Lower lobe of right lung (tissue), 2 donors: ENCODE measurements at regions not wholly inside any gene's neighbourhood (a gene's known extent, or its start where the extent isn't known, plus 50 kb on each side); places are given as distances from the start of the nearest gene placed in this dataset.

Experiments
- ATAC-seq, 2 donors: fragments of 200-7000 bp; cut with Tn5 transposase; one replicate each; pipeline ENCODE4 v1.9.1; 2020 to 2022; ENCODE audit warnings: mild to moderate bottlenecking in 2 of 2, moderate library complexity in 2 of 2
- DNase-seq: peaks from one replicate; pipeline ENCODE4 v3.0.0-alpha.2; 2020
- H3K27ac ChIP-seq: fragments of 200-600 bp; one replicate; pipeline ENCODE4 v1.8.0; 2022
- H3K27me3 ChIP-seq: fragments of 200-600 bp; one replicate; pipeline ENCODE4 v1.8.0; 2022; ENCODE audit warnings: low read depth
- H3K36me3 ChIP-seq: fragments of 200-600 bp; one replicate; pipeline ENCODE4 v1.8.0; 2022; ENCODE audit warnings: mild to moderate bottlenecking
- H3K4me1 ChIP-seq: fragments of 200-600 bp; one replicate; pipeline ENCODE4 v1.8.0; 2022
- H3K4me3 ChIP-seq: fragments of 200-600 bp; one replicate; pipeline ENCODE4 v1.8.0; 2022; ENCODE audit warnings: mild to moderate bottlenecking
- H3K9me3 ChIP-seq: fragments of 200-600 bp; one replicate; pipeline ENCODE4 v1.8.0; 2022
- intact Hi-C: fragments of 100-400 bp; cut with DNase I; formaldehyde crosslinking; loops from one replicate; pipeline ENCODE4 v1.11.0; 2022
- TF ChIP-seq, protein P1 (sequence below): fragments of 200-600 bp; IDR thresholded peaks from one replicate; pipeline ENCODE4 v1.8.0; 2022; ENCODE audit warnings: antibody characterized with exemption, mild to moderate bottlenecking
- donor health status: DM: no; HTN: yes; CAD: no; lungs with severe emphysema.

DNA sequence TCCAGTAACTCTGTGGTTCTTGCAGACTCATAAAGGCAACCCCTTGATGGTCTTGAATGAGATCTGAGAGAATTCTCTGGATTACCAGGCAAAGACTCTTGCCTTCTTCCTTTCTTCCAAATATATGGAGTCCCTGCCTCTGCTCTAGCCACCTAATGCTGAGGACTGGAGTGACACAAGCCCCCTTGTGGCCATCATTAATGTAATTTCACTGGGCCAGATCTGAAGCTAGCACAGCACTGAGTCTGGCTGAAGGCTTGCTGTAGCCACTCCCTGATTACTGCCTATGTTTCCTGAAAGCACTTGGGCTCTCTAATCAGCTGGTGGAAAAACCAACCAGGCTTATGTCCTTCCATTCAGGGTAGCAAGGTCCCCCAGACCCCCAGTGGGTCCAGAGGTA is 559.3 kb upstream of the IRAK1BP1 start:
- no peaks in the 10 kb centered on the region for H3K9me3 ChIP-seq
- TF ChIP-seq, protein P1, sequence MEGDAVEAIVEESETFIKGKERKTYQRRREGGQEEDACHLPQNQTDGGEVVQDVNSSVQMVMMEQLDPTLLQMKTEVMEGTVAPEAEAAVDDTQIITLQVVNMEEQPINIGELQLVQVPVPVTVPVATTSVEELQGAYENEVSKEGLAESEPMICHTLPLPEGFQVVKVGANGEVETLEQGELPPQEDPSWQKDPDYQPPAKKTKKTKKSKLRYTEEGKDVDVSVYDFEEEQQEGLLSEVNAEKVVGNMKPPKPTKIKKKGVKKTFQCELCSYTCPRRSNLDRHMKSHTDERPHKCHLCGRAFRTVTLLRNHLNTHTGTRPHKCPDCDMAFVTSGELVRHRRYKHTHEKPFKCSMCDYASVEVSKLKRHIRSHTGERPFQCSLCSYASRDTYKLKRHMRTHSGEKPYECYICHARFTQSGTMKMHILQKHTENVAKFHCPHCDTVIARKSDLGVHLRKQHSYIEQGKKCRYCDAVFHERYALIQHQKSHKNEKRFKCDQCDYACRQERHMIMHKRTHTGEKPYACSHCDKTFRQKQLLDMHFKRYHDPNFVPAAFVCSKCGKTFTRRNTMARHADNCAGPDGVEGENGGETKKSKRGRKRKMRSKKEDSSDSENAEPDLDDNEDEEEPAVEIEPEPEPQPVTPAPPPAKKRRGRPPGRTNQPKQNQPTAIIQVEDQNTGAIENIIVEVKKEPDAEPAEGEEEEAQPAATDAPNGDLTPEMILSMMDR: no peak
- ATAC-seq: no peak
- H3K4me1 ChIP-seq: no peaks in the 10 kb centered on the region
- no peaks in the 10 kb centered on the region for H3K27me3 ChIP-seq
- intact Hi-C loops: no loop called here
- H3K4me3 ChIP-seq: no peak overlapping the region
- H3K27ac ChIP-seq: no peak overlapping the region
- DNase-seq: no peak
- no peaks in the 10 kb centered on the region for H3K36me3 ChIP-seq

DNA sequence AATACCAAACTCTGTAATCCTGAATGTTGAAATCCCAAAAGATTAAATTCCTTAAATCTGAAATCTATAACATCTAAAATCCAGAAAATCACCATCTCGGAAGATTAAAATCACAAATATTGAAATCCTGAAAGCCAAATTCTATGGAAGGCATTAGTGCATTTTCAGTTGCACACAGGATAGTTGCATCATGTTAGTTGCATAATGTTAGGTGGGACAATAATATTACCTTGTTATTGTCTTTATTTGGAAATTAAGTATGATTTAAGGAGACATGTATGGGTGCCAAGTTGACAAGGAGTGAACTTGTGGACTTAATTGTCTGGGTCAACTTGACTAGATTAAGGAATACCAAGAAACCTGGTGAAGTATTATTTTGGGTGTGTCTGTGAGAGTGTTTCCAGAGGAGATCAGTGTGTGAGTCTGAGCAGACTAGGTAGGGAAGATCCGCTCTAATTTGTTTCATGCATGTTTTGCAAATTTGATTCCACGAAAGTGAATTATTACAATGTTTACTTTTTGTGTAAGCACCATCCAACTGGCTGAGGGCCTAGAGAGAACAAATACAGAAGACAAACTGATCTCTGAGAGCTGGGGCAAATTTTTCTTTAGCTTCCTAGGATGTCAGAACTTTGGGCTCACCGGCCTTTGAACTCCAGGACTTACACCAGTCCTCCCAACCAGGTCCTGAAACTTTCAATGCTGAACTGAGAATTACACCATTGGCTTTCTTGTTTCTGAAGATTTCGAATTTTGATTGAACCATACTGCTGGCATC is 545.1 kb upstream of the IRAK1BP1 start:
- H3K36me3 ChIP-seq: no peaks in the 10 kb centered on the region
- no peak overlapping the region for H3K27ac ChIP-seq
- no peaks in the 10 kb centered on the region for H3K27me3 ChIP-seq
- no peaks in the 10 kb centered on the region for H3K9me3 ChIP-seq
- H3K4me1 ChIP-seq: no peaks in the 10 kb centered on the region
- DNase-seq (no peak), ATAC-seq (no peak)
- TF ChIP-seq, protein P1: no peak
- no peak overlapping the region for H3K4me3 ChIP-seq
- intact Hi-C loops: no loop called here

- Histone ChIP-seq H3K36me3 (no peaks in the 10 kb centered on the region), H3K4me3 (no peak overlapping the region), H3K9me3 (no peaks in the 10 kb centered on the region), H3K27me3 (no peaks in the 10 kb centered on the region), H3K4me1 (no peaks in the 10 kb centered on the region), H3K27ac (no peak overlapping the region)
- intact Hi-C loops: no loop called here
- DNase-seq (no peak), ATAC-seq (no peak)
- TF ChIP-seq, protein P1: no peak
Measured at GRCh38 chr6:78324213-78324612, 543.1 kb upstream of the IRAK1BP1 start.

DNA sequence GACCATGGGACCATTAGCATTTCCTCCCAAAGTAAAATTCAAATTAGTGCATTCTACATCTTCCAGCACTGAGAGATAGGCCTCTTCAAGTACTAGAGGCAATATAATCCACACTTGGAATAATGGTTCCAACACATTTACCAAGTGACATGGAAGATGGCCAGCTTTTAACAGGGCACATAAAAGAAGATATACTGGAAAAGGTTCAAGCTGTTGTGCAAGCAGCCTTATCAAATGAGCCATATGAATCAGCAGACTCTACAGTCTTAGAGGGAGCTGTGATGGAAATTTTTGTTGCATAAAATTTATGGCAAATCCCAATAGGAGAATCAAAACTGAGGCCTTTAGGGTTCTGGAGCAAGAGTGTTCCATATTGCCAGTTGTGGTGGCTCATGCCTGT is 526.6 kb upstream of the IRAK1BP1 start:
- H3K27me3 ChIP-seq: no peaks in the 10 kb centered on the region
- DNase-seq (no peak), ATAC-seq (no peak)
- H3K27ac ChIP-seq: no peak overlapping the region
- H3K4me3 ChIP-seq: no peak overlapping the region
- H3K36me3 ChIP-seq: no peaks in the 10 kb centered on the region
- H3K4me1 ChIP-seq: no peaks in the 10 kb centered on the region
- intact Hi-C loops: no loop called here
- TF ChIP-seq, protein P1: no peak
- H3K9me3 ChIP-seq: no peaks in the 10 kb centered on the region

DNA sequence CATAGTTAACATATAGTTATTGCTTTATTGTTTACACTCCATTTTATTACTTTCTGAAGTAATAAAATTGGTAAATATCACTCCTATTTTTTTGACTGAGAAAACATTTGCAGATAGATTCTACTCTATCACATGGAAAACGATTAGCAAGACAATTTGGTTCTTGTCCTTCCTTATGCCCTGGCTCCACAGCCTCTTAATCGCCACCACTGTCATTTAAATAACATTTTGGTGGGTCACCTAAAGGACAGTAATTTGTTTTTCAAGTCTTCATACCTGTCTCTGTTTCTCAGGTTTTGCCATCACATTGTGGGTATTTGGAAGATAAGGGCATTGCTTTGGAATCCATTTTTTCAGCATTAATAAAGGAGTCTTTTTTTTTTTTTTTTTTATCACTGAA is 521.5 kb upstream of the IRAK1BP1 start:
- no peak for ATAC-seq
- intact Hi-C loops: no loop called here
- H3K27ac ChIP-seq: no peak overlapping the region

More for the DNA sequence above, 521.5 kb upstream of the IRAK1BP1 start:
- no peaks in the 10 kb centered on the region for H3K36me3 ChIP-seq
- H3K4me1 ChIP-seq: no peaks in the 10 kb centered on the region
- no peak for DNase-seq
- H3K9me3 ChIP-seq: no peaks in the 10 kb centered on the region
- TF ChIP-seq, protein P1: no peak
- H3K27me3 ChIP-seq: no peaks in the 10 kb centered on the region
- H3K4me3 ChIP-seq: no peak overlapping the region
